HUES64 (cell line): ENCODE measurements at regions not wholly inside any gene's neighbourhood (a gene's known extent, or its start where the extent isn't known, plus 50 kb on each side); places are given as distances from the start of the nearest gene placed in this dataset.

Source experiments
- H3K27ac ChIP-seq: 2 replicates; pipeline ENCODE4 v1.7.0; 2013; ENCODE audit warnings: low read depth, low read length, inconsistent platforms
- H3K27me3 ChIP-seq: 2 replicates; pipeline ENCODE4 v1.6.1; 2013; ENCODE audit warnings: mild to moderate bottlenecking, low read length; ENCODE audit not compliant: insufficient read depth
- H3K36me3 ChIP-seq: 2 replicates; pipeline ENCODE4 v1.6.1; 2013; ENCODE audit warnings: mild to moderate bottlenecking, low read length; ENCODE audit not compliant: insufficient read depth
- H3K4me1 ChIP-seq: 2 replicates; pipeline ENCODE4 v1.6.1; 2013; ENCODE audit warnings: mild to moderate bottlenecking, low read length, moderate library complexity; ENCODE audit not compliant: insufficient read depth
- H3K4me3 ChIP-seq: 2 replicates; pipeline ENCODE4 v1.5.1; 2013; ENCODE audit warnings: mild to moderate bottlenecking, low read length, moderate library complexity
- H3K9ac ChIP-seq: 2 replicates; pipeline ENCODE4 v1.6.1; 2013; ENCODE audit warnings: mild to moderate bottlenecking, low read depth, low read length
- H3K9me3 ChIP-seq: 2 replicates; pipeline ENCODE4 v1.6.1; 2013; ENCODE audit warnings: low read depth, low read length; ENCODE audit not compliant: insufficient read depth
- WGBS: fragments of 150-250, 120-280 bp; methylation state at CpG from one replicate; pipeline ENCODE4 v1.1.7; 2013; ENCODE audit warnings: missing lambda C conversion rate; 5-methylcytosine and 5-hydroxymethylcytosine counted together

DNA sequence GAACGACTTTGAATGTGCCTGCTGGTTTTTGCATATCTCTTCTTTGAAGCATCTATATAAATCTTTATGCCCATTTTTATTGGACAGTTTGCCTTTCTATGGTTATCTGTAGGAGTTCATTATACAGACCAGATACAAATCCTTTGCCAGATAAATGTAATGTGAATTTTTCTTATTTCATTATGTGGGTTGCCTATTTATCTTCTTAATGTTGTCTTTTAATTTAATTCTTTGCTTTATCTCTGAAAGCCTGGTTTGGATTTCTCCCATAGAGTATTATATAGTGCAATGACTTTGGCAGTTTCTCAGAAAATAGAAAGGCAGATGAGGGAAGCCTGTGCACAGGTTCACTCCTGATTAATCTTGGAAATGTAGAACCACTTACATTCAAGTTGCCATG lies 1025.1 kb downstream of the GRM8 start:
- Histone ChIP-seq H3K4me3 (no peak overlapping the region), H3K9ac (no peak overlapping the region), H3K27ac (no peak overlapping the region), H3K9me3 (0 out of 2 replicates have a peak, but pooled peaks cover 3% of the 10 kb centered on the region), H3K4me1 (peaks cover 14% of the 10 kb centered on the region; the same call in 1 of the 2 replicates), H3K36me3 (no peaks in the 10 kb centered on the region), H3K27me3 (no peaks in the 10 kb centered on the region)
- no CpG with 5 or more reads among the region's 1 CpG for WGBS

GRCh38 chr7:126227055-126227454 lies 1025.7 kb downstream of the GRM8 start:
- Histone ChIP-seq H3K4me1 (peaks cover 14% of the 10 kb centered on the region; the same call in 1 of the 2 replicates), H3K9me3 (0 out of 2 replicates have a peak, but pooled peaks cover 3% of the 10 kb centered on the region), H3K27ac (no peak overlapping the region), H3K27me3 (no peaks in the 10 kb centered on the region), H3K36me3 (no peaks in the 10 kb centered on the region), H3K9ac (no peak overlapping the region), H3K4me3 (no peak overlapping the region)

DNA sequence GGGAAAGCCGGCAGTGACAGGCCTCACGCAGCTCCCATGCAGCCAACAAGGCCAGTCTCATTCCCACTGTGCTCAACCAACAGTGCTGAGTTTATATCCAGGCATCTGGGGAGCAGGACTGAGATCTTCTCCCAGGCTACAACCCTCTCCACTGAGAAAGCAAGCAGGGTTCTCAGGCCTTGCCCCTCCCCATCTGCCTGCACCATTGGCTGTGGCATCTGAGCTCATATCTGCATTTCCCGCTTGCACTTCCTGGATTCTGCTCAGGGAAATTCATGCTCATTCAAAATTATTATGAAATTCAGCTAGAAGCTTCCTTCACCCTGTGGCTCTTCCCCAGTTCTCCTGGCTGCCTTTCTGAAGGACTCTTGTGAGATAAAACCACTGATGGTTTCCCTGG lies 1029.0 kb downstream of the GRM8 start:
- Histone ChIP-seq H3K4me1 (peaks cover 8% of the 10 kb centered on the region; the same call in 1 of the 2 replicates), H3K9ac (no peak overlapping the region), H3K36me3 (no peaks in the 10 kb centered on the region), H3K9me3 (no peaks in the 10 kb centered on the region), H3K27ac (no peak overlapping the region), H3K27me3 (no peaks in the 10 kb centered on the region), H3K4me3 (no peak overlapping the region)
- WGBS: 93% methylated on average over 3 of the region's 3 CpGs

- no peaks in the 10 kb centered on the region for H3K36me3 ChIP-seq
- 91% methylated on average over 3 of the region's 3 CpGs for WGBS
- H3K4me3 ChIP-seq: no peak overlapping the region
- no peaks in the 10 kb centered on the region; the same call in 1 of the 2 replicates for H3K9me3 ChIP-seq
- no peaks in the 10 kb centered on the region for H3K27me3 ChIP-seq
- H3K4me1 ChIP-seq: no peaks in the 10 kb centered on the region
- no peak overlapping the region for H3K9ac ChIP-seq
- H3K27ac ChIP-seq: no peak overlapping the region
Measured at GRCh38 chr7:126222782-126223181, 1030.0 kb downstream of the GRM8 start.

- no peaks in the 10 kb centered on the region for H3K4me1 ChIP-seq
- no peak overlapping the region for H3K27ac ChIP-seq
- H3K9me3 ChIP-seq: no peaks in the 10 kb centered on the region; the same call in 1 of the 2 replicates
- H3K9ac ChIP-seq: no peak overlapping the region
- no peaks in the 10 kb centered on the region for H3K36me3 ChIP-seq
- no peaks in the 10 kb centered on the region for H3K27me3 ChIP-seq
- 82% methylated on average over 1 of the region's 2 CpGs for WGBS
- no peak overlapping the region for H3K4me3 ChIP-seq
Measured at GRCh38 chr7:126215785-126216184, 1037.0 kb downstream of the GRM8 start.

- H3K4me3 ChIP-seq: no peak overlapping the region
- H3K27me3 ChIP-seq: no peaks in the 10 kb centered on the region
- H3K9me3 ChIP-seq: no peaks in the 10 kb centered on the region; the same call in 1 of the 2 replicates
- WGBS: 89% methylated on average over 1 of the region's 1 CpG
- no peak overlapping the region for H3K9ac ChIP-seq
- no peaks in the 10 kb centered on the region for H3K4me1 ChIP-seq
- H3K36me3 ChIP-seq: no peaks in the 10 kb centered on the region
- no peak overlapping the region for H3K27ac ChIP-seq
Measured at GRCh38 chr7:126213876-126214275, 1038.9 kb downstream of the GRM8 start.

GRCh38 chr7:126211875-126212274 lies 1040.9 kb downstream of the GRM8 start:
- Histone ChIP-seq H3K36me3 (no peaks in the 10 kb centered on the region), H3K9me3 (no peaks in the 10 kb centered on the region), H3K27ac (no peak overlapping the region), H3K27me3 (no peaks in the 10 kb centered on the region), H3K4me1 (no peaks in the 10 kb centered on the region), H3K4me3 (no peak overlapping the region), H3K9ac (no peak overlapping the region)

DNA sequence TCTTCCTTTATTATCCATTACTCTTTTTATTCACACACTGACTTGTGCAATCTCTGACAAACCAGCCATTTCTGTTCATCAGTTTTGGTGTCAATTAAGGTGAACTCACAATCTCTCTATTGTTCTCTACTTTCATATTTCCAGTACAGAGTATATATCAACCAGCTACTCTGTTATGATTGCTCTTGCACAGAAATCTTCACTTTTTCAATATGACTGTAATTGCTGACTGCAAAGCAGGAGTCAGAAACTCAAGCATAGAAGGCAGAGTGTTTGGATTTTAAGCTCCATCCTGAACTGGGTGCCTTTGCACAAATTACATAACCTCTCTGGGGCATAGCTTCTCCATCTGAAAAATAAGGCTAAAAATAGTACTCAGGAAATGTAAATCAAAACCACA lies 1042.0 kb downstream of the GRM8 start:
- Histone ChIP-seq H3K9me3 (no peaks in the 10 kb centered on the region), H3K4me3 (no peak overlapping the region), H3K9ac (no peak overlapping the region), H3K4me1 (no peaks in the 10 kb centered on the region), H3K27ac (no peak overlapping the region), H3K27me3 (no peaks in the 10 kb centered on the region), H3K36me3 (no peaks in the 10 kb centered on the region)

GRCh38 chr7:126203185-126203584 lies 1049.6 kb downstream of the GRM8 start:
- no peaks in the 10 kb centered on the region for H3K4me1 ChIP-seq
- no peak overlapping the region for H3K27ac ChIP-seq
- H3K9ac ChIP-seq: no peak overlapping the region
- H3K9me3 ChIP-seq: no peaks in the 10 kb centered on the region
- 100% methylated on average over 1 of the region's 1 CpG for WGBS
- no peak overlapping the region for H3K4me3 ChIP-seq
- H3K36me3 ChIP-seq: no peaks in the 10 kb centered on the region
- H3K27me3 ChIP-seq: no peaks in the 10 kb centered on the region

- H3K36me3 ChIP-seq: no peaks in the 10 kb centered on the region
- H3K9me3 ChIP-seq: no peaks in the 10 kb centered on the region
- H3K27ac ChIP-seq: no peak overlapping the region
- no peaks in the 10 kb centered on the region for H3K4me1 ChIP-seq
- no peaks in the 10 kb centered on the region for H3K27me3 ChIP-seq
- no peak overlapping the region for H3K9ac ChIP-seq
- no peak overlapping the region for H3K4me3 ChIP-seq
- WGBS: 90% methylated on average over 1 of the region's 1 CpG
Measured at GRCh38 chr7:126202177-126202576, 1050.6 kb downstream of the GRM8 start.

- Histone ChIP-seq H3K4me1 (peaks cover 16% of the 10 kb centered on the region), H3K27me3 (no peaks in the 10 kb centered on the region), H3K9me3 (no peaks in the 10 kb centered on the region), H3K9ac (peak overlapping the region; percentile 2; the same call in 1 of the 2 replicates), H3K4me3 (no peak overlapping the region), H3K27ac (peak overlapping the region; percentile 31; the same call in 1 of the 2 replicates), H3K36me3 (no peaks in the 10 kb centered on the region)
- WGBS: 45% methylated on average over 7 of the region's 7 CpGs
Measured at GRCh38 chr7:126185959-126186580, 1066.7 kb downstream of the GRM8 start.

DNA sequence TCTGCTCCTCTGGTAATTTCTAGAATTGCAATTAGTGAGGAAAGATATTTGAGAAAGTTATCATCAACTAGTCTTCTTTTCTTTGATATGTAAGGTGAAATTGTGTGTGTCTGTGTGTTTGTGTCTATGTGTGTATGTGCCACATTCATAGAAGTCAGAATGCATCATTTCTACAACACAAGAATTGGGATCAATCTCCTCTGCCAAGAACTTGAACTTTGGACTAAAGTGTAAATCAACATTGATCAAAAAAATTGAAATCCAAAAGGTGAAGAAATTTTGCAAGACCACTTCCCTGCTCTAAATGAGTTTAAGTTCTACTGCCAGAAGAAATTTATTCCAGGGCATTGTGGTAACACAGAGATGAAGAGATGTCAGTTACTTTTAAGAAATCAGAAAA lies 1072.8 kb downstream of the GRM8 start:
- H3K4me3 ChIP-seq: no peak overlapping the region
- H3K27ac ChIP-seq: no peak overlapping the region
- no peaks in the 10 kb centered on the region for H3K4me1 ChIP-seq
- no peaks in the 10 kb centered on the region for H3K27me3 ChIP-seq
- no peaks in the 10 kb centered on the region for H3K9me3 ChIP-seq
- H3K36me3 ChIP-seq: no peaks in the 10 kb centered on the region
- H3K9ac ChIP-seq: no peak overlapping the region
